Tibial nerve (tissue), 4 donors: ENCODE measurements at regions not wholly inside any gene's neighbourhood (a gene's known extent, or its start where the extent isn't known, plus 50 kb on each side); places are given as distances from the start of the nearest gene placed in this dataset.

Source experiments
- EP300 ChIP-seq, 2 donors: sonication (generic); formaldehyde crosslinking; IDR thresholded peaks; one replicate each; pipeline ENCODE4 v1.6.1; 2017; ENCODE audit warnings: antibody characterized with exemption in 2 of 2, mild to moderate bottlenecking in 1 of 2
- POLR2A ChIP-seq, 2 donors: fragments of 450-650 bp; IDR thresholded peaks; one replicate each; pipeline ENCODE4 v1.6.1; 2017; ENCODE audit warnings: antibody characterized with exemption in 2 of 2, mild to moderate bottlenecking in 2 of 2, moderate library complexity in 2 of 2
- TF ChIP-seq, protein P1 (sequence below), 5 experiments: fragments of 200-600 bp in 3 of 5; fragments of 450-650 bp in 2 of 5; sonication (generic) in 3 of 5; IDR thresholded peaks; one replicate each; pipeline ENCODE4 v1.5.1; 2016 to 2019; ENCODE audit warnings: antibody characterized with exemption in 5 of 5, mild to moderate bottlenecking in 3 of 5, moderate library complexity in 2 of 5

- TF ChIP-seq, protein P1, sequence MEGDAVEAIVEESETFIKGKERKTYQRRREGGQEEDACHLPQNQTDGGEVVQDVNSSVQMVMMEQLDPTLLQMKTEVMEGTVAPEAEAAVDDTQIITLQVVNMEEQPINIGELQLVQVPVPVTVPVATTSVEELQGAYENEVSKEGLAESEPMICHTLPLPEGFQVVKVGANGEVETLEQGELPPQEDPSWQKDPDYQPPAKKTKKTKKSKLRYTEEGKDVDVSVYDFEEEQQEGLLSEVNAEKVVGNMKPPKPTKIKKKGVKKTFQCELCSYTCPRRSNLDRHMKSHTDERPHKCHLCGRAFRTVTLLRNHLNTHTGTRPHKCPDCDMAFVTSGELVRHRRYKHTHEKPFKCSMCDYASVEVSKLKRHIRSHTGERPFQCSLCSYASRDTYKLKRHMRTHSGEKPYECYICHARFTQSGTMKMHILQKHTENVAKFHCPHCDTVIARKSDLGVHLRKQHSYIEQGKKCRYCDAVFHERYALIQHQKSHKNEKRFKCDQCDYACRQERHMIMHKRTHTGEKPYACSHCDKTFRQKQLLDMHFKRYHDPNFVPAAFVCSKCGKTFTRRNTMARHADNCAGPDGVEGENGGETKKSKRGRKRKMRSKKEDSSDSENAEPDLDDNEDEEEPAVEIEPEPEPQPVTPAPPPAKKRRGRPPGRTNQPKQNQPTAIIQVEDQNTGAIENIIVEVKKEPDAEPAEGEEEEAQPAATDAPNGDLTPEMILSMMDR (IDR thresholded peaks at IDR 0.05): no peak
- TF ChIP-seq POLR2A (IDR thresholded peaks at IDR 0.05): no peak
- TF ChIP-seq EP300 (IDR thresholded peaks at IDR 0.05): no peak
Observed at GRCh38 chr17:69630056-69630635, 215.6 kb downstream of the MAP2K6 start.
